DMS114 treated with DMSO at 0.1 percent for 48 hours (cell line): ENCODE measurements at regions not wholly inside any gene's neighbourhood (a gene's known extent, or its start where the extent isn't known, plus 50 kb on each side); places are given as distances from the start of the nearest gene placed in this dataset.
"Not testable (repeated sequence)": the region's sequence is repeated elsewhere in the genome, so short reads cannot be mapped to it uniquely, and the experiment has no call there.

Experiments used
- DNase-seq: peaks from one replicate; lab custom pipeline; 2025; ENCODE audit not compliant: unreplicated experiment; lab: John Stamatoyannopoulos, UW

- DNase-seq = no peak
Observed at GRCh38 chr5:72693546-72694205, 122.8 kb upstream of the TNPO1 start.

GRCh38 chr5:72692651-72693442, 123.6 kb upstream of the TNPO1 start:
- DNase-seq = no peak

DNA sequence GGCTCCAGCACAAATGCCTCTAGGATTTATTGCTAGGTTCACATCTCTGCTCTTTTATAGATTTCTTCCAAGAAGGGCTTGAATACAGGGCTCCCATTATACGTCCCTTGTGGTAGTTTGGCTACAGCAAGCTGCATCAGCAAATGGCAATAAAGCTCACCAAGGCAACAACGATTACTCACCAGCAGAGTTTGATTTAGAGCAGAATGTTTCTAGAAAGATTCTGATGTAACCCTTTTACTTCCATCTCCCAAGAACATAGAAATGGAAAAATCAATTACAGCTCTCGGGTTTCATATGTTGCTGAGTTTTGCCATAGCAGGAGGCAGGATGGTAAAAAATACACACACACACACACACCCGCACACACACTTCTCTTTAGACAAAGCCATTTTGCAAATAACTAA, 124.2 kb upstream of the TNPO1 start:
- DNase-seq = no peak

- DNase-seq = no peak
Observed at GRCh38 chr5:72691751-72692150, 124.7 kb upstream of the TNPO1 start.

DNA sequence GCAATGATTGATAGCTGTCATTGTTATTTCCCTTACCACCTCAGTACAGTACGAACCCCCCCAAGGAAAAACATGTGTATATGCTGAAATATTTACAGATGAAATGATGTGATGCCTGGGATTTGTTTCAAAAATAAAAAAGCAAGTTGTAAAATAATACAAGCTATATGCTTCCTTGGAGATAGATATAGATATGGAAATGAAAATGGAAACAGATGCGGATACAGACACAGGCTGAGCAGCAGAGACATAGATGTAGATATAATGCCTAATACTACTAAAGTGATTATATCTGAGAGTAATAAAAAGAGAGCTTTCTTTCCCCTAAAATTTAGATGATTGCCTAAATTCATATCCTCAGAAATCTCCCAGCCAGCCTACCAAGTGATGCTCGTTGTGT, 127.5 kb upstream of the TNPO1 start:
- no peak for DNase-seq

- DNase-seq = no peak
Observed at GRCh38 chr5:72687288-72687687, 129.2 kb upstream of the TNPO1 start.

DNA sequence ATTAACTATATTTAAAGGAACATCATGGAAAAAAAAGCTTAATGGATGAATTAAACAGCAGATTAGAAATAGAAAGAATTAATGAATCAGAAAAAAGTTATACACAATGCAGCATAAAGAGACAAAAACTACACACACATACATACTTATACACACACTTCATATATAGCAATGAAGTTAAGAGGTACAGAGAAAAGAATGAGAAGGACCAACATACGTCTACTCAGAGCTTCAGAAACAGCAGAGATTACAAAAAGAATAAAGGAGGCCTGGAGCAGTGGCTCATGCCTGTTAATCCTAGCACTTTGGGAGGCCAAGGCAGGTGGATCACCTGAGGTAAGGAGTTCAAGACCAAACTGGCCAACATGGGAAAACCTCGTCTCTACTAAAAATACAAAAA, 133.9 kb upstream of the TNPO1 start:
- DNase-seq = no peak

GRCh38 chr5:72681781-72682180, 134.7 kb upstream of the TNPO1 start:
- no peak for DNase-seq

DNA sequence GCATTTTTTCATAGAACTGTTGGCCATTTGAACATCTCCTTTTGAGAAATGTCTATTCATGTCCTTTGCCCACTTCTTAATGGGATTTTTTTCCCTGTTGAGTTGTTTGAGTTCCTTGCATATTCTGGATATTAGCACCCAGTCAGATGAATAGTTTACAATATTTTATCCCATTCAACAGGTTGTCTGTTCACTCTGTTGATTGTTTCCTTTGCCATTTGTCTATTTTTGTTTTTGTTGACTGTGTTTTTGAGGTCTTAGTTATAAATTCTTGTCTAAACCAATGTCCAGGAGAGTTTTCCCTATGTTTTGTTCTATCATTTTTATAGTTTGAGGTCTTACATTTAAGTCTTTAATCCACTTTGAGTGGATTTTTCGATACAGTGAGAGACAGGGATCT, 139.0 kb upstream of the TNPO1 start:
- no peak for DNase-seq

- DNase-seq = not testable (repeated sequence)
Observed at GRCh38 chr5:72676831-72677230, 139.6 kb upstream of the TNPO1 start.

DNA sequence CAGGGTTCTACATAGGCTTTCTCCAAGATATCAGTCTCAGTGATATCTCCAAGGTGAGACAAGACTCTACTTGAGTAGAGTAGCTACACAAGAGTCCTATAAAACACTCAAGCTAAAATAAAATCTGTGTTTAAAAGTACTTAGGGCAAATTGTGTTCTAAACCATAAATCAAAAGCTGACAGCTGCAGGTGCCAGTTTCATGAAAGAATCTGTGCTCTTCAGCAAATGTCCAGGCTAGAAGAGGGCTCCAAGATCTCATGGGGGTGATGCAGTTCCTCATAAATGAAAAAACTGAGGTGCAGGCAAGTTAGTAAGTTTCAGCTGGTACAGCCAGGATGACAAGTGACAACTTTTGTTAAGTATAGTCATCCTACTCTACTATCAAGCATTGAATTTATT, 142.8 kb upstream of the TNPO1 start:
- DNase-seq = no peak

DNA sequence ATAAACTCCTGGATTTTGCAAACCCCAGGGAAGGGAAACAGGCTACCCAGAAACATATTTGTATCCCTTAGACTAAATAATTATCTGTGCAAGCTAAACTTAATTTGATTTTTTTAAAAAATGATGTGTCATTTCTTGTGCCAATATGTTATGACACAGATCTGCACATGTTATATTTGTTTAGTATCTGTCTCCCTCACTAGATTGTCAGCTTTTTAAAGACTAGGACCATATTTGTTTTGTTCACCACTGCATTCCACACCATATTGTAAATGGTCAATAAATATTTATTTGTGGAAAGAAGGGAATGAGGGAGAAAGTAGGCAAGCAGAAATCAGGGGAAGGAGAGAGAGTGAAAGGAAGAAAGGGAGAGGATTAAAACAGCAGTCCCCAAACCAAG, 143.3 kb upstream of the TNPO1 start:
- no peak for DNase-seq

GRCh38 chr5:72667708-72668107, 148.8 kb upstream of the TNPO1 start:
- DNase-seq = no peak

DNA sequence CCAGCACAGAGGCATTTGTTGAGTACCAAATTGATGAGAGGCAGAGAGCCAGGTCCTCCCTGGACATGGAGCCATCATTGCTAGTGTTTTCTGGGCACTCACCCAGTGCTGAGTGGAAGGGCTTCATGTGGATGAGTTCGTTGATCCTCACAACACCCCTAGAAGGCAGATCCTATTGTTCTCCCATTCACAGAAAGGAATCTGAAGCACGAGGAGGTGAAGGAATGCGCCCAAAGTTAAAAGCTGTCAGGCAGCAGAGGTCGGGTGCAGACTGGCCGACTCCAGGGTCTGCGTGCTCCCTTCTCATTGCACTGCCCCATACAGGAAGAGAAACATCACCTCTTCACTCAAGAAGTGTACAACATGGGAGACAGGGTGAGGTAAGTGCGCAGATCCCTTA, 153.5 kb upstream of the TNPO1 start:
- no peak for DNase-seq

DNA sequence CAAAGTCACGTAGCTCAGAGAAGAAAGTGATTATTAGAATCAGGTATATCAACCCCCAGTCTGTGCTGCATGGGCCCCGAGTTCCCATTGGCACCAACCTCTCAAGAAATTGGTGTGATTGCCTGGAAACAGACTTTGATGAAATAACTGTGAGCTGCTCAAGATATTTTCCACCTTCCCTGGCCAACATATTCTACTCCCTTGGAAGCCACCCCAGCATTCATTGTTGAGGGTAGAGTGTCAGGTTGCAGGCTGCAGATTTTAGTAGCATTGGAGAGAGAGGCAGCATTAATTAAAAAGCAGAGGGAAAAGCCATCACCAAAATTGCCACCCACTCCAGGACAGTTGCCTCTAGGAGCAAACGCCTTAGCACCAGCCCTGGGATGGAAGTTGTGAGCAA, 154.2 kb upstream of the TNPO1 start:
- DNase-seq = no peak

- no peak for DNase-seq
Observed at GRCh38 chr5:72661405-72661804, 154.2 kb upstream of the ZNF366 start.

- no peak for DNase-seq
Observed at GRCh38 chr5:72659726-72660125, 152.5 kb upstream of the ZNF366 start.

DNA sequence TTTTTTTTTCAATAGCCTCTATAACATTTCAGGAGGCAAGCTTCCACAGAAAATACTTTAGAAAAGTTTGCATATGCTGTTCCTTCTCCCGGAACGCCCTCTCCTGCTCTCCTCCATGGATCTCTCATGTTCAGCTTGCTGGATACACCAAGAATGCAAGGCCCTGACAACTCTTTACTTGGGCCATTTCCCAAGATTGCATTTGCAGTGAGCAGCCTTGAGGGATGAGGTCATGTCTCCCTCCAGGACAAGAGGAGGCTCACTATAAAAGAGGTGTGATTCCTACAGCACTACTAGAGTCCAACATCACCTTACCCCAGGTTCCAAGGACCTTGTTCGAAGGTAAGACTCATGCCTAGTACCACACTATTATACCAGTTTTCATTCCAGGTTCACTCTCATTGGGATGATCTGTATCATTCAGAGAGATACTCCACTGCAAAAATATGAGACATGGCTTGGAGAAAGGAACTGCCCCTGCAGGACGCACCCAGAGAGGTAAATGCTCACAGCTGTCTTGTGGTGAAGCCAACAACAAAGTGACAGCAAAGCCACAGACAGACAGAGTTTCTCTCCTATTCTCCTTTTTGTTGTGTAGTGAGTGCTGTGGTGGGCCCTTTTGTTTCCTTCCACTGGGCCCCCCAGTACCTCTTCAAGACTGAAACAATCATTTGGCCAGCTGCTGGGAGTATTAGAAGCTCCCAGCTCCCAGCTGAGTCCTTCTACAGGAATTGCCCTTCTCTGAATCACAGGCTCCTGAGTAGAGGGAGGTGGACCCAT, 151.7 kb upstream of the ZNF366 start:
- DNase-seq = no peak

- DNase-seq = no peak
Observed at GRCh38 chr5:72658161-72658560, 151.0 kb upstream of the ZNF366 start.

DNA sequence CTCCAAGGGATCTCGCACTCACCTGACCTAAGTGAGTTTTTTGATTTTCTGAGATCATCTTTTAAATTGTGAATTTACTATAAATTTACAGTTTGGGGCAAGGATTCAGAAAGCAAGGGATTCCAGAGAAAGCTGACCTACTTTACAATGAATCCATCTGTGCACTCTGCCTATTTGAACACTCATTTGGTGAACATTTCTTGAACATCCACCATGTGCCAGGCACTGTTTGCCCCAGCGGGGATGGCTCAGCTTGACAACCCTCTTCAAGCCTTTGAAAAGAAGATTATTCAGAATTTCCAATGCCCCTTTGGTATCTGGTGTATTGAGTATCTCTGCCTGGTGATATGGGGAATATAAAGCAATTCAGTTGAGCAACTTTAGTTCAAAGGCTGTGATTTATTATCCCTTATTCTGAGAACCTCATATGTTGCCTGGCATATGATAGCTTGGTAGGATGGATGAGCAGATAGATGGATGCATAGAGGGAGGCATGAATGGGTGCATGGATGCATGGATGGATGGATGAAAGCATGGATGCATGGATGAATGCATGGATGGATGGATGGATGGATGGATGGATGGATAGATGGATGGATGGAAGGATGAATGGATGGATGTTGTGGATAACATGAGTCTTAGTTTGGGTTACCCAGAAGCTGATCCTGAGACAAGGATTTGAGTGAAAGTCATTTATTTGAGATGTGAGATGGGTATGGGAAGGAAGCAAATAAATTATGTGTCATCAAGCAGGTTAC, 149.7 kb upstream of the ZNF366 start:
- DNase-seq = no peak

GRCh38 chr5:72656331-72656730, 149.1 kb upstream of the ZNF366 start:
- DNase-seq = no peak
